HEK293 (cell line): ENCODE measurements at regions not wholly inside any gene's neighbourhood (a gene's known extent, or its start where the extent isn't known, plus 50 kb on each side); places are given as distances from the start of the nearest gene placed in this dataset.

Source experiments
- CTCF ChIA-PET: fragments of 350-600 bp; formaldehyde crosslinking; extraction: SDS; loops from one replicate; lab custom pipeline; 2021; ENCODE audit warnings: antibody characterized with exemption; lab: Yijun Ruan, JAX
- POLR2A ChIA-PET: fragments of 300-600 bp; formaldehyde crosslinking; extraction: SDS; loops from one replicate; lab custom pipeline; 2020; ENCODE audit warnings: antibody characterized with exemption, inconsistent platforms; lab: Yijun Ruan, JAX
- H3K27ac ChIP-seq: fragments of 200-500 bp; sonication (Bioruptor generic); 2 replicates; pipeline ENCODE4 v1.5.1; 2014; ENCODE audit warnings: low read depth, low read length, control low read depth, inconsistent platforms; ENCODE audit errors: extremely low read depth
- H3K36me3 ChIP-seq, 2 experiments: fragments of 200-500 bp in 1 of 2; sonication (Bioruptor generic) in 1 of 2; 1 replicate in 1 of 2; 2 replicates in 1 of 2; pipeline ENCODE4 v1.5.1; 2014 to 2017; ENCODE audit warnings: inconsistent platforms in 2 of 2, low read length in 2 of 2; ENCODE audit not compliant: control insufficient read depth in 2 of 2, insufficient read depth in 1 of 2
- H3K4me1 ChIP-seq: fragments of 200-500 bp; sonication (Bioruptor generic); 2 replicates; pipeline ENCODE4 v1.5.1; 2014; ENCODE audit warnings: mild to moderate bottlenecking, low read length, inconsistent platforms; ENCODE audit not compliant: control insufficient read depth, insufficient read depth
- H3K4me3 ChIP-seq: 2 replicates; pipeline ENCODE4 v1.5.1; 2011; ENCODE audit warnings: low read depth, mild to moderate bottlenecking, control low read depth, low read length, moderate library complexity
- H3K9me3 ChIP-seq: fragments of 200-500 bp; sonication (Bioruptor generic); 2 replicates; pipeline ENCODE4 v1.5.1; 2014; ENCODE audit warnings: low read depth, low read length, inconsistent platforms; ENCODE audit not compliant: control insufficient read depth, insufficient read depth
- CTCF ChIP-seq: fragments of 450-650 bp; formaldehyde crosslinking; IDR thresholded peaks from 2 replicates; pipeline ENCODE4 v1.5.1; 2016; ENCODE audit warnings: missing biosample characterization, missing genetic modification characterization
- HIC1 ChIP-seq: fragments of 450-650 bp; formaldehyde crosslinking; IDR thresholded peaks from 2 replicates; pipeline ENCODE4 v1.5.1; 2016; ENCODE audit warnings: missing biosample characterization, missing genetic modification characterization
- HOXD13 ChIP-seq: sonication (generic); formaldehyde crosslinking; IDR thresholded peaks from 2 replicates; pipeline ENCODE4 v1.8.0; 2022; ENCODE audit warnings: missing genetic modification reagents, borderline replicate concordance
- SETDB1 ChIP-seq: IDR thresholded peaks from one replicate; pipeline ENCODE4 v1.6.1; 2017; ENCODE audit warnings: mild to moderate bottlenecking, low read length, moderate library complexity, mixed read lengths; ENCODE audit not compliant: insufficient read length
- SP2 ChIP-seq: fragments of 450-650 bp; formaldehyde crosslinking; IDR thresholded peaks from 2 replicates; pipeline ENCODE4 v1.5.1; 2016; ENCODE audit warnings: missing biosample characterization, missing genetic modification characterization
- TSHZ1 ChIP-seq: fragments of 450-650 bp; formaldehyde crosslinking; IDR thresholded peaks from 2 replicates; pipeline ENCODE4 v1.5.1; 2016; ENCODE audit warnings: missing biosample characterization, missing genetic modification characterization, borderline replicate concordance
- ZBTB10 ChIP-seq: fragments of 450-650 bp; formaldehyde crosslinking; IDR thresholded peaks from 2 replicates; pipeline ENCODE4 v1.5.1; 2016; ENCODE audit warnings: missing biosample characterization, missing genetic modification characterization
- ZBTB6 ChIP-seq: fragments of 450-650 bp; formaldehyde crosslinking; IDR thresholded peaks from 2 replicates; pipeline ENCODE4 v1.5.1; 2017; ENCODE audit warnings: missing biosample characterization, missing genetic modification characterization
- ZFP3 ChIP-seq: fragments of 450-650 bp; formaldehyde crosslinking; IDR thresholded peaks from 2 replicates; pipeline ENCODE4 v1.5.1; 2016; ENCODE audit warnings: low read depth, missing biosample characterization, missing genetic modification characterization
- ZNF133 ChIP-seq: fragments of 450-650 bp; formaldehyde crosslinking; IDR thresholded peaks from 2 replicates; pipeline ENCODE4 v1.5.1; 2016; ENCODE audit warnings: missing biosample characterization, missing genetic modification characterization
- ZNF155 ChIP-seq: fragments of 450-650 bp; formaldehyde crosslinking; IDR thresholded peaks from 2 replicates; pipeline ENCODE4 v1.5.1; 2016; ENCODE audit warnings: missing biosample characterization, missing genetic modification characterization
- ZNF169 ChIP-seq: fragments of 450-650 bp; formaldehyde crosslinking; IDR thresholded peaks from 2 replicates; pipeline ENCODE4 v1.5.1; 2016; ENCODE audit warnings: missing biosample characterization, missing genetic modification characterization
- ZNF239 ChIP-seq: fragments of 450-650 bp; formaldehyde crosslinking; IDR thresholded peaks from 2 replicates; pipeline ENCODE4 v1.5.1; 2016; ENCODE audit warnings: missing biosample characterization, missing genetic modification characterization
- ZNF311 ChIP-seq: fragments of 450-650 bp; formaldehyde crosslinking; IDR thresholded peaks from 2 replicates; pipeline ENCODE4 v1.5.1; 2017; ENCODE audit warnings: missing biosample characterization, missing genetic modification characterization, borderline replicate concordance
- ZNF354C ChIP-seq: fragments of 450-650 bp; formaldehyde crosslinking; IDR thresholded peaks from 2 replicates; pipeline ENCODE4 v1.5.1; 2016; ENCODE audit warnings: missing biosample characterization, missing genetic modification characterization, low read depth, borderline replicate concordance
- ZNF391 ChIP-seq: fragments of 450-650 bp; formaldehyde crosslinking; IDR thresholded peaks from 2 replicates; pipeline ENCODE4 v1.5.1; 2016; ENCODE audit warnings: low read depth, missing biosample characterization, missing genetic modification characterization, borderline replicate concordance
- ZNF433 ChIP-seq: fragments of 450-650 bp; formaldehyde crosslinking; IDR thresholded peaks from 2 replicates; pipeline ENCODE4 v1.5.1; 2016; ENCODE audit warnings: missing biosample characterization, missing genetic modification characterization, low read depth
- ZNF560 ChIP-seq: fragments of 450-650 bp; formaldehyde crosslinking; IDR thresholded peaks from 2 replicates; pipeline ENCODE4 v1.5.1; 2017; ENCODE audit warnings: missing biosample characterization, missing genetic modification characterization, borderline replicate concordance
- ZNF639 ChIP-seq: fragments of 450-650 bp; formaldehyde crosslinking; IDR thresholded peaks from 2 replicates; pipeline ENCODE4 v1.5.1; 2016; ENCODE audit warnings: missing biosample characterization, missing genetic modification characterization
- ZSCAN16 ChIP-seq: fragments of 450-650 bp; formaldehyde crosslinking; IDR thresholded peaks from 2 replicates; pipeline ENCODE4 v1.5.1; 2016; ENCODE audit warnings: missing biosample characterization, missing genetic modification characterization
- ZSCAN18 ChIP-seq: fragments of 450-650 bp; formaldehyde crosslinking; IDR thresholded peaks from 2 replicates; pipeline ENCODE4 v1.5.1; 2016; ENCODE audit warnings: missing biosample characterization, missing genetic modification characterization
- ZXDB ChIP-seq: fragments of 450-650 bp; formaldehyde crosslinking; IDR thresholded peaks from 2 replicates; pipeline ENCODE4 v1.5.1; 2016; ENCODE audit warnings: missing biosample characterization, missing genetic modification characterization

GRCh38 chr17:69864462-69864861 is 210.6 kb upstream of the KCNJ16 start:
- no peaks in the 10 kb centered on the region for H3K4me1 ChIP-seq
- TF ChIP-seq ZXDB (tag by site-specific recombination), result no peak
- no peak for TF ChIP-seq CTCF (tag by site-specific recombination)
- no peak for TF ChIP-seq ZNF433 (tag by site-specific recombination)
- TF ChIP-seq HOXD13 (CRISPR knock-in tag), result no peak
- no peak for TF ChIP-seq ZNF133 (tag by site-specific recombination)
- TF ChIP-seq ZFP3, result no peak
- TF ChIP-seq SP2, result no peak
- TF ChIP-seq SETDB1, result no peak
- no peak for TF ChIP-seq ZNF639
- TF ChIP-seq ZNF311 (tag by site-specific recombination), result no peak
- no peak for TF ChIP-seq ZNF560
- no peak for TF ChIP-seq ZSCAN18
- TF ChIP-seq ZNF155 (tag by site-specific recombination), result no peak
- CTCF ChIA-PET, result interaction anchor here (0.7 kb wide), 1 partner anchor 394 kb away, joined by 4 read pairs; no protein-coding TSS in a partner anchor
- H3K36me3 ChIP-seq, result no peaks in the 10 kb centered on the region
- no peak overlapping the region for H3K4me3 ChIP-seq
- no peaks in the 10 kb centered on the region for H3K9me3 ChIP-seq
- no peak overlapping the region for H3K27ac ChIP-seq
- POLR2A ChIA-PET, result no interaction called here

- POLR2A ChIA-PET, result interaction anchor here (0.6 kb wide), 1 partner anchor 297 kb away, joined by 3 read pairs; no protein-coding TSS in a partner anchor
- CTCF ChIA-PET, result no interaction called here
- H3K4me3 ChIP-seq, result no peak overlapping the region
- no peaks in the 10 kb centered on the region for H3K4me1 ChIP-seq
- H3K9me3 ChIP-seq, result no peaks in the 10 kb centered on the region
- no peak overlapping the region for H3K27ac ChIP-seq
- H3K36me3 ChIP-seq, result no peaks in the 10 kb centered on the region
- TF ChIP-seq ZSCAN16 (no peak), ZNF169 (no peak), ZBTB10 (no peak), TSHZ1 (tag by site-specific recombination) (no peak), HIC1 (tag by site-specific recombination) (no peak), ZBTB6 (tag by site-specific recombination) (no peak), ZNF239 (tag by site-specific recombination) (no peak), ZNF391 (tag by site-specific recombination) (no peak), ZNF354C (tag by site-specific recombination) (no peak)
These were observed 205.4 kb upstream of the KCNJ16 start for GRCh38 chr17:69869667-69870066.
